DND-41 (cell line): ENCODE measurements at regions not wholly inside any gene's neighbourhood (a gene's known extent, or its start where the extent isn't known, plus 50 kb on each side); places are given as distances from the start of the nearest gene placed in this dataset.

Experiments used
- CTCF ChIP-seq: IDR thresholded peaks from 2 replicates; pipeline ENCODE4 v1.5.1; 2012; ENCODE audit warnings: borderline replicate concordance, low read length, moderate library complexity, mild to moderate bottlenecking; ENCODE audit not compliant: poor library complexity, severe bottlenecking; ENCODE audit errors: extremely low read depth
- EZH2 ChIP-seq: IDR thresholded peaks from 3 replicates; pipeline ENCODE4 v1.6.1; 2012; ENCODE audit warnings: borderline replicate concordance, low read depth, mild to moderate bottlenecking, moderate library complexity, low read length, inconsistent platforms; ENCODE audit not compliant: severe bottlenecking

- TF ChIP-seq CTCF (no peak), EZH2 (no peak)
Observed at GRCh38 chr5:167580608-167581007, 710.8 kb upstream of the WWC1 start.
